ENCODE measurements at regions not wholly inside any gene's neighbourhood (a gene's known extent, or its start where the extent isn't known, plus 50 kb on each side); places are given as distances from the start of the nearest gene placed in this dataset.
A peak's percentile ranks its signal among the peaks of the same experiment; 100 is the strongest.

DNA sequence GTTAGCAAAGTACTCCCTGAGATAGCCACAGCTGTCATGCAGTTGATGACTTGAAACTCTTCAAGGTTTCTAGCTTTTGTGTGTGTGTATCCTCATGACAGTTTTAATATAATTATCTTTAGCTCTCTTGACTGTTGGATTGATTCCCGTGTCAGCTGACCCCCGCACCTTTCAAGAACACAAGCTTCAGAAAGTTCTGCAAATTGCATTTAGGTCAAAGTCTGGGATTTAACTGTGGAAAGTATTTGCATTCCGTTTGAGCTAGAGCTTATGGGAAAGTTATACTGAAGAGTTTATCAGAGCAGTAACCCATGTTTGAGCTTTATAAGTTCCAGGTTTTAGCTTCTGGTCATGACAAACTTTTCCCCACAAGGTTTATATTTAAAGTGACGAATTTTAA, 380.1 kb upstream of the CHRM3 start:
- no peak overlapping the region for H3K27ac ChIP-seq
- H3K36me3 ChIP-seq: no peaks in the 10 kb centered on the region
- TF ChIP-seq, protein P1, sequence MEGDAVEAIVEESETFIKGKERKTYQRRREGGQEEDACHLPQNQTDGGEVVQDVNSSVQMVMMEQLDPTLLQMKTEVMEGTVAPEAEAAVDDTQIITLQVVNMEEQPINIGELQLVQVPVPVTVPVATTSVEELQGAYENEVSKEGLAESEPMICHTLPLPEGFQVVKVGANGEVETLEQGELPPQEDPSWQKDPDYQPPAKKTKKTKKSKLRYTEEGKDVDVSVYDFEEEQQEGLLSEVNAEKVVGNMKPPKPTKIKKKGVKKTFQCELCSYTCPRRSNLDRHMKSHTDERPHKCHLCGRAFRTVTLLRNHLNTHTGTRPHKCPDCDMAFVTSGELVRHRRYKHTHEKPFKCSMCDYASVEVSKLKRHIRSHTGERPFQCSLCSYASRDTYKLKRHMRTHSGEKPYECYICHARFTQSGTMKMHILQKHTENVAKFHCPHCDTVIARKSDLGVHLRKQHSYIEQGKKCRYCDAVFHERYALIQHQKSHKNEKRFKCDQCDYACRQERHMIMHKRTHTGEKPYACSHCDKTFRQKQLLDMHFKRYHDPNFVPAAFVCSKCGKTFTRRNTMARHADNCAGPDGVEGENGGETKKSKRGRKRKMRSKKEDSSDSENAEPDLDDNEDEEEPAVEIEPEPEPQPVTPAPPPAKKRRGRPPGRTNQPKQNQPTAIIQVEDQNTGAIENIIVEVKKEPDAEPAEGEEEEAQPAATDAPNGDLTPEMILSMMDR (IDR thresholded peaks at IDR 0.05): no peak
- TF ChIP-seq EP300 (IDR thresholded peaks at IDR 0.05) (no peak), POLR2A (IDR thresholded peaks at IDR 0.05) (no peak), POLR2AphosphoS5 (IDR thresholded peaks at IDR 0.05) (no peak)
- no peaks in the 10 kb centered on the region for H3K4me1 ChIP-seq
- no peaks in the 10 kb centered on the region for H3K27me3 ChIP-seq
- no peaks in the 10 kb centered on the region for H3K9me3 ChIP-seq
- H3K4me3 ChIP-seq: no peak overlapping the region
- WGBS, 2 donors: 65 to 75% methylated on average over 4 of the region's 4 CpGs
- no peak for ATAC-seq (ENCODE audit: low FRiP score in 2 of 2)
- no peak for DNase-seq

DNA sequence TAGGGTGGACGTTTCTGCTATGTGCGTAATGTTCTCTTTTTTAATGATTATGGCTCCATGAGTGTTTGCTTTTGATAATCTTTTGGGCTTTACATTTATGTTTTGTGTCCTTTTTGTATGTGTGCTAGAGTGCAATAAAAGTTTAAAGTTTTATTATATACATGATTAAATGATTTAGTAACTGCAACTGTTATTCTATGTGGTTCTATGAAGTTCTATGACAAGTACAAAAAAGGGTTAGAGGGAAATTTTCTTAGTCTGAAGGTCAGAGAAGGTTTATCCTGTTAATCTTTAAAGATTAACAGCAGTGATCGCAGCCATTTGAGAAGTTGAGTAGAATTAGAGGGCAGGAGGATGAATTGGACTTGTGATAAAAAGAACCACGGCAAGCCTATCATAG, 386.4 kb upstream of the CHRM3 start:
- Histone ChIP-seq H3K4me1 (no peaks in the 10 kb centered on the region), H3K4me3 (no peak overlapping the region), H3K27ac (no peak overlapping the region), H3K27me3 (no peaks in the 10 kb centered on the region), H3K9me3 (no peaks in the 10 kb centered on the region), H3K36me3 (no peaks in the 10 kb centered on the region)
- DNase-seq: no peak
- TF ChIP-seq POLR2AphosphoS5 (IDR thresholded peaks at IDR 0.05) (no peak), POLR2A (IDR thresholded peaks at IDR 0.05) (no peak), EP300 (IDR thresholded peaks at IDR 0.05) (no peak)
- TF ChIP-seq, protein P1 (IDR thresholded peaks at IDR 0.05): no peak
- WGBS, 2 donors: 69 to 74% methylated on average over 4 of the region's 4 CpGs
- ATAC-seq (ENCODE audit: low FRiP score in 2 of 2): no peak

DNA sequence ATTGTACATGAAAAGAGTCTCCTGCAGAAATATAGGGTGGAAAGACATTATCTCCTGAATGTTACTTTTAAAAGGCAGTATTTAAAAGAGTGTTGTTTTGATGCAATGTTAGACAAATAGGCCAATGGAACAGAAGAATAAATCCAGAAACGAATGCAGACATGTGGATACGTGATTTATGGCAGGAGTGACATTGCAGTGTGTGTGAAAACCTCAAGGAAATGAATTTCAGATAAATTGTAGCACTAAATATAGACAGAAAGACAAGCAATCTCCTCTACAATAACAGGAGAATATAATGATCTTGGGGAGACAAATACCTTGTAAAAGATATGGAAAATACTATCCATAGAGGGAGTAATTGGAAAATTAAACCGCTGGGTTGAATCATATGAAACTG, 387.8 kb upstream of the CHRM3 start:
- DNase-seq (no peak), ATAC-seq (ENCODE audit: low FRiP score in 2 of 2) (no peak)
- Histone ChIP-seq H3K27ac (no peak overlapping the region), H3K9me3 (no peaks in the 10 kb centered on the region), H3K4me3 (no peak overlapping the region), H3K27me3 (no peaks in the 10 kb centered on the region), H3K36me3 (no peaks in the 10 kb centered on the region), H3K4me1 (no peaks in the 10 kb centered on the region)
- WGBS, 2 donors: 48 to 49% methylated on average over 3 of the region's 3 CpGs
- TF ChIP-seq POLR2AphosphoS5 (IDR thresholded peaks at IDR 0.05) (no peak), EP300 (IDR thresholded peaks at IDR 0.05) (no peak), POLR2A (IDR thresholded peaks at IDR 0.05) (no peak)
- TF ChIP-seq, protein P1 (IDR thresholded peaks at IDR 0.05): no peak

DNA sequence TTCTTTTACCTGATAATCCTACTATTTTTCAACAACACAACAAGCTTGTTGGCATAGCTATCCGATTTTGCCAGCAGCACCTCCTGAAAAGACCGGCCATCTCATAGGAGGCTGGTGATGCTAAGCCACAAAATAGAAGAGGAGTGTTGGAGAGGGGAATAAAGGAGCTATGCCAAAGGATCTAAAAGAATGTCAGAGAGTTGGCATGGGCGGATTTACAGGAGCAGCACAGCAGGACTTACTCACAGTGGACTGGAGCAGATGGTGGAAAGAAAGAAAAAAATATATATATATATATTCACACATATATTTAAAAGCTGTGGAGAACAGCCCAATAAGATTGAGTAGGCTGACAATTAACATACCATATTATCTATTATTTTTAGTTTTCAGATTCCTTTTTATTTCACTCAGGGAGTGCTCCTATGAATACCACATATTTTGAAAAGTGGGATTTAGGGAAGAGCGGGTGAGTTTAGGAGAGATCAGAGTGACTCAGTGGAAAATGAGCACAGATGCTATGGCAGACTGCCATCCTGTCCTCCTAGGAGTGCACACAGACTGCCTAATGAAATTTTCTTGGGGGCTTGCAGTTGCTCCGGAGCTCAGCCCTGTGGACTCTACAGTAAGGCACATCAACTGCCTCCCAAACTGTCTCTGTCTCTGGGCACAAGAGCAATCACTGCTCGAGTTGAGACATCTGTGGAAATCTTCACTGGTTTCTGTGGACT, 394.4 kb upstream of the CHRM3 start:
- H3K27ac ChIP-seq: no peak overlapping the region
- H3K9me3 ChIP-seq: no peaks in the 10 kb centered on the region
- DNase-seq (no peak), ATAC-seq (ENCODE audit: low FRiP score in 2 of 2) (peak in 1 of 2 donors; percentile 72)
- no peak overlapping the region for H3K4me3 ChIP-seq
- TF ChIP-seq POLR2A (IDR thresholded peaks at IDR 0.05): no peak
- TF ChIP-seq, protein P1 (IDR thresholded peaks at IDR 0.05): no peak
- no peak for TF ChIP-seq POLR2AphosphoS5 (IDR thresholded peaks at IDR 0.05)
- no peak for TF ChIP-seq EP300 (IDR thresholded peaks at IDR 0.05)
- no peaks in the 10 kb centered on the region for H3K36me3 ChIP-seq
- H3K4me1 ChIP-seq: no peaks in the 10 kb centered on the region
- WGBS, 2 donors: 80 to 88% methylated on average over 6 of the region's 6 CpGs
- no peaks in the 10 kb centered on the region for H3K27me3 ChIP-seq

DNA sequence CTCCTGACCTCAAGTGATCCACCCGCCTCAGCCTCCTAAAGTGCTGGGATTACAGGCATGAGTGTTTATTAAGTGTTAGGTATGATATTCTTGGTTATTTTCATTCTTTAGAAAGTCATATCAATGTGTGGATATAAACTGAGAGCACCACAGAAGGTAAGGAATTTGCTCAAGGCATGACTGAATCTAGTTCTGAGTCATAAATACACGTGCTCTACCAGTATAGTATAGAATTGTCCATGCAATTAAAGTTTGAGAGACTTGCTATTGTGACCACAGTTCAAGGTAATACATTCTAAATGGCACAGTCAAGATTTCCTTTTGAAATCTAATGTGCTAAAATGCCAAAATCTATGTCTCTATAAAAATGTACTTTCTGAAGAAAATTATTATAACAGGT, 401.1 kb upstream of the CHRM3 start:
- Histone ChIP-seq H3K27me3 (no peaks in the 10 kb centered on the region), H3K27ac (no peak overlapping the region), H3K9me3 (no peaks in the 10 kb centered on the region), H3K4me3 (no peak overlapping the region), H3K36me3 (no peaks in the 10 kb centered on the region), H3K4me1 (no peaks in the 10 kb centered on the region)
- ATAC-seq (ENCODE audit: low FRiP score in 2 of 2) (no peak), DNase-seq (no peak)
- TF ChIP-seq POLR2AphosphoS5 (IDR thresholded peaks at IDR 0.05) (no peak), POLR2A (IDR thresholded peaks at IDR 0.05) (no peak), EP300 (IDR thresholded peaks at IDR 0.05) (no peak)
- TF ChIP-seq, protein P1 (IDR thresholded peaks at IDR 0.05): no peak
- 81 to 93% methylated on average over 2 of the region's 2 CpGs for WGBS, 2 donors

Data from upper lobe of left lung (tissue), 6 donors.